IMR-90 (cell line): ENCODE measurements at regions not wholly inside any gene's neighbourhood (a gene's known extent, or its start where the extent isn't known, plus 50 kb on each side); places are given as distances from the start of the nearest gene placed in this dataset.

ENCODE experiments used
- ATAC-seq: fragments of 200-7000 bp; cut with Tn5 transposase; 2 replicates; pipeline ENCODE4 v1.9.1; 2020; ENCODE audit warnings: low read depth, mild to moderate bottlenecking, moderate library complexity
- BruUV-seq: library from RNA; stranded (reverse); fragments of 400-500 nt; replicated peaks from 2 replicates; lab custom pipeline; 2021; lab: Mats Ljungman, UMichigan
- CTCF ChIA-PET: fragments of 300-600 bp; formaldehyde crosslinking; extraction: SDS; loops from one replicate; lab custom pipeline; 2021; ENCODE audit warnings: antibody characterized with exemption; lab: Yijun Ruan, JAX
- POLR2A ChIA-PET: fragments of 300-600 bp; sonication (Branson Sonifier 250); formaldehyde crosslinking; loops from one replicate; lab custom pipeline; 2022; ENCODE audit warnings: antibody characterized with exemption; ENCODE audit not compliant: unreplicated experiment; lab: Charles Lee
- DNase-seq: peaks from one replicate; pipeline ENCODE4 v3.0.0; 2013
- H2AFZ ChIP-seq: replicated peaks from 2 replicates; pipeline ENCODE3; 2013; ENCODE audit warnings: low read length, mild to moderate bottlenecking; ENCODE audit not compliant: poor library complexity
- H2AK5ac ChIP-seq: 2 replicates; pipeline ENCODE4 v1.6.1; 2013; ENCODE audit warnings: low read depth, low read length, inconsistent platforms
- H2AK9ac ChIP-seq: replicated peaks from 2 replicates; pipeline ENCODE3; 2013; ENCODE audit warnings: mild to moderate bottlenecking, low read depth, low read length, moderate library complexity; ENCODE audit not compliant: poor library complexity
- H2BK120ac ChIP-seq: 2 replicates; pipeline ENCODE4 v1.6.1; 2013; ENCODE audit warnings: low read depth, low read length, inconsistent platforms
- H2BK15ac ChIP-seq: 3 replicates; pipeline ENCODE4 v1.6.1; 2013; ENCODE audit warnings: low read depth, low read length, inconsistent platforms
- H2BK20ac ChIP-seq: 2 replicates; pipeline ENCODE4 v1.6.1; 2013; ENCODE audit warnings: low read depth, mild to moderate bottlenecking, inconsistent platforms, low read length, moderate library complexity
- H2BK5ac ChIP-seq: 2 replicates; pipeline ENCODE4 v1.6.1; 2013; ENCODE audit warnings: mild to moderate bottlenecking, low read depth, low read length, inconsistent platforms; ENCODE audit not compliant: poor library complexity, severe bottlenecking
- H3K14ac ChIP-seq: replicated peaks from 2 replicates; pipeline ENCODE4 v1.6.1; 2013; ENCODE audit warnings: low read depth, low read length, inconsistent platforms
- H3K18ac ChIP-seq: 2 replicates; pipeline ENCODE4 v1.6.1; 2013; ENCODE audit warnings: low read depth, low read length, control low read depth
- H3K23ac ChIP-seq: 2 replicates; pipeline ENCODE4 v1.6.1; 2013; ENCODE audit warnings: low read depth, low read length, inconsistent platforms
- H3K27ac ChIP-seq: 2 replicates; pipeline ENCODE4 v1.5.1; 2013; ENCODE audit warnings: mild to moderate bottlenecking, control low read depth, low read length; ENCODE audit not compliant: insufficient read depth
- H3K27me3 ChIP-seq: 2 replicates; pipeline ENCODE4 v1.6.1; 2013; ENCODE audit warnings: low read length; ENCODE audit not compliant: control insufficient read depth, insufficient read depth
- H3K36me3 ChIP-seq: 2 replicates; pipeline ENCODE4 v1.6.1; 2013; ENCODE audit warnings: low read length, mixed read lengths; ENCODE audit not compliant: control insufficient read depth, insufficient read depth
- H3K4ac ChIP-seq: 2 replicates; pipeline ENCODE4 v1.6.1; 2013; ENCODE audit warnings: low read depth, low read length, inconsistent platforms
- H3K4me1 ChIP-seq: 2 replicates; pipeline ENCODE4 v1.6.1; 2013; ENCODE audit warnings: low read length, mixed read lengths; ENCODE audit not compliant: control insufficient read depth, insufficient read depth
- H3K4me2 ChIP-seq: 2 replicates; pipeline ENCODE4 v1.6.1; 2013; ENCODE audit warnings: low read depth, mild to moderate bottlenecking, control low read depth, low read length, moderate library complexity
- H3K4me3 ChIP-seq: 2 replicates; pipeline ENCODE4 v1.5.1; 2013; ENCODE audit warnings: low read depth, mild to moderate bottlenecking, control low read depth, low read length, moderate library complexity; ENCODE audit not compliant: insufficient read depth
- H3K56ac ChIP-seq: 2 replicates; pipeline ENCODE4 v1.6.1; 2013; ENCODE audit warnings: low read length, inconsistent platforms; ENCODE audit not compliant: insufficient read depth; ENCODE audit errors: extremely low read depth
- H3K79me1 ChIP-seq, 2 experiments: 2 replicates each; pipeline ENCODE4 v1.6.1; 2013; ENCODE audit warnings: low read length in 2 of 2, inconsistent platforms in 1 of 2, low read depth in 1 of 2
- H3K9ac ChIP-seq: 2 replicates; pipeline ENCODE4 v1.6.1; 2013; ENCODE audit warnings: low read depth, low read length, control low read depth
- H3K9me1 ChIP-seq: 2 replicates; pipeline ENCODE4 v1.6.1; 2013; ENCODE audit warnings: low read length, inconsistent platforms; ENCODE audit not compliant: insufficient read depth
- H3K9me3 ChIP-seq: 2 replicates; pipeline ENCODE4 v1.6.1; 2013; ENCODE audit warnings: low read length; ENCODE audit not compliant: control insufficient read depth, insufficient read depth
- H4K20me1 ChIP-seq: 2 replicates; pipeline ENCODE4 v1.6.1; 2013; ENCODE audit warnings: low read length, inconsistent platforms; ENCODE audit not compliant: insufficient read depth
- H4K5ac ChIP-seq: 2 replicates; pipeline ENCODE4 v1.6.1; 2013; ENCODE audit warnings: mild to moderate bottlenecking, low read depth, low read length, control low read depth
- H4K8ac ChIP-seq, 2 experiments: 2 replicates each; pipeline ENCODE4 v1.6.1; 2013; ENCODE audit warnings: low read depth in 2 of 2, low read length in 2 of 2, control low read depth in 1 of 2, inconsistent platforms in 1 of 2
- H4K91ac ChIP-seq: 2 replicates; pipeline ENCODE4 v1.6.1; 2013; ENCODE audit warnings: low read depth, low read length, inconsistent platforms; ENCODE audit not compliant: insufficient read depth
- CEBPB ChIP-seq: IDR thresholded peaks from 2 replicates; pipeline ENCODE4 v1.6.1; 2012; ENCODE audit warnings: low read depth, low read length, improper control_type of control experiment
- CHD1 ChIP-seq: IDR thresholded peaks from 2 replicates; pipeline ENCODE4 v1.6.1; 2012; ENCODE audit warnings: low read depth, low read length, improper control_type of control experiment
- FOS ChIP-seq: fragments of 150-350 bp; IDR thresholded peaks from 2 replicates; pipeline ENCODE4 v1.6.1; 2016; ENCODE audit warnings: low read depth, low read length
- MAFK ChIP-seq: IDR thresholded peaks from 2 replicates; pipeline ENCODE4 v1.6.1; 2012; ENCODE audit warnings: low read depth, low read length, improper control_type of control experiment
- MAZ ChIP-seq: IDR thresholded peaks from 2 replicates; pipeline ENCODE4 v1.6.1; 2012; ENCODE audit warnings: low read depth, mild to moderate bottlenecking, low read length, improper control_type of control experiment, moderate library complexity, borderline replicate concordance
- NFE2L2 ChIP-seq: fragments of 150-350 bp; IDR thresholded peaks from 2 replicates; pipeline ENCODE4 v1.6.1; 2016; ENCODE audit warnings: low read depth, mild to moderate bottlenecking, low read length
- RFX5 ChIP-seq: IDR thresholded peaks from 2 replicates; pipeline ENCODE4 v1.8.0; 2012; ENCODE audit warnings: low read depth, mild to moderate bottlenecking, low read length, moderate library complexity
- SMC3 ChIP-seq: fragments of 150-350 bp; IDR thresholded peaks from 2 replicates; pipeline ENCODE4 v1.6.1; 2016; ENCODE audit warnings: low read depth, mild to moderate bottlenecking, antibody characterized with exemption, low read length, moderate library complexity
- WGBS, 2 experiments: methylation state at CpG; one replicate each; pipeline versions ENCODE4 v1.1.5 to v1.1.7; 2013; ENCODE audit warnings: missing lambda C conversion rate in 2 of 2; ENCODE audit not compliant: insufficient read length in 1 of 2; ENCODE audit errors: extremely low coverage in 2 of 2; 5-methylcytosine and 5-hydroxymethylcytosine counted together
- dilution Hi-C: fragments of 300-500 bp; cut with HindIII; formaldehyde crosslinking; loops from one replicate; pipeline ENCODE4 v1.14.3; 2018; ENCODE audit warnings: low sequenced_read_pairs; ENCODE audit not compliant: unreplicated experiment
- in situ Hi-C: fragments of 300-500 bp; cut with MboI; formaldehyde crosslinking; loops from 3 replicates; pipeline ENCODE4 v1.14.3; 2019; ENCODE audit warnings: low sequenced_read_pairs, inconsistent platforms, mixed read lengths
- intact Hi-C: fragments of 100-400 bp; cut with micrococcal nuclease; formaldehyde crosslinking; loops from 2 replicates; pipeline ENCODE4 v1.10.0; 2022
- TF ChIP-seq, protein P1 (sequence below): conservative IDR thresholded peaks from 2 replicates; pipeline ENCODE4 v1.5.1; 2012; ENCODE audit warnings: mild to moderate bottlenecking, low read depth, low read length, improper control_type of control experiment
- TF ChIP-seq, protein P2 (sequence below): fragments of 150-350 bp; IDR thresholded peaks from 2 replicates; pipeline ENCODE4 v1.6.1; 2017; ENCODE audit warnings: mild to moderate bottlenecking, antibody characterized with exemption, low read length, low read depth

DNA sequence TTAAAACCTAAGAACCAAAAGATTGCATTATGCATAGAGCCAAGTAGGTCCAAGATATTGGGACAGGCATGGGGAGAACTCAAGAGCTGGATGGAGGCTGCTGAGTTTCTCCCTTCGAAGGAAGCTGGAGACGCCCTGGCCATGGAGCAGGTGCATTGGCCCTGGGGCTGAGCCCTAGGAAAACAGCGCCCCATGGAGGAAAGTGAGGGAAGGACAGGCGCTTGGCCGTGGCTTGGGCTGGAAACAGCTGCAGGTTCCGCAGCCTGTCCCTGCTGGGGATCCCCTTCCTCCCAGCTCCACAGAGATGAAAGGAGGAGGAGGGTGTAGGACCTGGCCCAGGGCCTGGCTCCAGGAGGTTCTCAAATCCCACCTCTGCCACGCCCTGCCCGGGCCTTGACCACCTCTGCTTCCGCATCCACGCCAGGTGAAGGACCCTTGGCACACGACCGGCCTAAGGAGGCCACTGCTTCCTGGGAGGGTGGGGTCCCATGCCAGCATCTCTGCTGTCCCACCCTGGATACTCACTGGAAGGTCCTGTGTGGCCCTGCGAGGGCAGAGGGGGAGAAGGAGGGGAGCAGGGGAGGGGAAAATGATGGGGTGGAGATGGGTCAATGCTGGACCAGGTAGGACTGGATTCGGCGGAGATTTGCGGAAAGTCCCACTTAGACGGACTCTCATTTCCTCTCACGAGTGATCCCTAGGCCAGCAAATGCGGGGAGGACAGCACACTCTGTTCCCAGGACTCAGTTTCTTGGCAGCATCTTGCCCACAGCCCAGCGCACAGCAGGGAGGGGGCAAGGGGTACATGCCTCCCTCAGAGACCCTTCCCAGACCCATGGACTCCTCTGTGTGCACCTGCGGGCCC, 258.6 kb upstream of the TCERG1L start:
- no peak overlapping the region for H3K56ac ChIP-seq
- H3K18ac ChIP-seq = no peak overlapping the region
- H2BK5ac ChIP-seq = no peak overlapping the region
- DNase-seq (no peak), ATAC-seq (no peak)
- H3K36me3 ChIP-seq = no peaks in the 10 kb centered on the region
- ChIA-PET CTCF (no interaction called here), POLR2A (no interaction called here)
- H2BK20ac ChIP-seq = no peak overlapping the region
- no peak for TF ChIP-seq CHD1
- TF ChIP-seq CEBPB = no peak
- TF ChIP-seq RFX5 = no peak
- TF ChIP-seq MAFK = no peak
- no peak for TF ChIP-seq FOS
- TF ChIP-seq, protein P1, sequence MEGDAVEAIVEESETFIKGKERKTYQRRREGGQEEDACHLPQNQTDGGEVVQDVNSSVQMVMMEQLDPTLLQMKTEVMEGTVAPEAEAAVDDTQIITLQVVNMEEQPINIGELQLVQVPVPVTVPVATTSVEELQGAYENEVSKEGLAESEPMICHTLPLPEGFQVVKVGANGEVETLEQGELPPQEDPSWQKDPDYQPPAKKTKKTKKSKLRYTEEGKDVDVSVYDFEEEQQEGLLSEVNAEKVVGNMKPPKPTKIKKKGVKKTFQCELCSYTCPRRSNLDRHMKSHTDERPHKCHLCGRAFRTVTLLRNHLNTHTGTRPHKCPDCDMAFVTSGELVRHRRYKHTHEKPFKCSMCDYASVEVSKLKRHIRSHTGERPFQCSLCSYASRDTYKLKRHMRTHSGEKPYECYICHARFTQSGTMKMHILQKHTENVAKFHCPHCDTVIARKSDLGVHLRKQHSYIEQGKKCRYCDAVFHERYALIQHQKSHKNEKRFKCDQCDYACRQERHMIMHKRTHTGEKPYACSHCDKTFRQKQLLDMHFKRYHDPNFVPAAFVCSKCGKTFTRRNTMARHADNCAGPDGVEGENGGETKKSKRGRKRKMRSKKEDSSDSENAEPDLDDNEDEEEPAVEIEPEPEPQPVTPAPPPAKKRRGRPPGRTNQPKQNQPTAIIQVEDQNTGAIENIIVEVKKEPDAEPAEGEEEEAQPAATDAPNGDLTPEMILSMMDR = no peak
- no peak for TF ChIP-seq NFE2L2
- TF ChIP-seq, protein P2, sequence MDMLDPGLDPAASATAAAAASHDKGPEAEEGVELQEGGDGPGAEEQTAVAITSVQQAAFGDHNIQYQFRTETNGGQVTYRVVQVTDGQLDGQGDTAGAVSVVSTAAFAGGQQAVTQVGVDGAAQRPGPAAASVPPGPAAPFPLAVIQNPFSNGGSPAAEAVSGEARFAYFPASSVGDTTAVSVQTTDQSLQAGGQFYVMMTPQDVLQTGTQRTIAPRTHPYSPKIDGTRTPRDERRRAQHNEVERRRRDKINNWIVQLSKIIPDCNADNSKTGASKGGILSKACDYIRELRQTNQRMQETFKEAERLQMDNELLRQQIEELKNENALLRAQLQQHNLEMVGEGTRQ = no peak
- no peak for TF ChIP-seq SMC3
- TF ChIP-seq MAZ = no peak
- no peak overlapping the region for H3K14ac ChIP-seq
- H3K9me1 ChIP-seq = no peaks in the 10 kb centered on the region
- H3K9ac ChIP-seq = no peak overlapping the region
- H3K4me1 ChIP-seq = no peaks in the 10 kb centered on the region
- BruUV-seq = no TSS peak
- H4K20me1 ChIP-seq = no peaks in the 10 kb centered on the region
- no peak overlapping the region for H3K23ac ChIP-seq
- no peaks in the 10 kb centered on the region for H3K79me1 ChIP-seq
- WGBS, 2 experiments = 80% methylated on average over 5 of the region's 21 CpGs; no CpG with 5 or more reads in 1 of the 2 experiments
- in situ Hi-C loops = no loop called here
- no peak overlapping the region for H4K91ac ChIP-seq
- H4K5ac ChIP-seq = no peak overlapping the region
- H3K4ac ChIP-seq = no peak overlapping the region
- H2AFZ ChIP-seq = no peak overlapping the region
- H3K27ac ChIP-seq = no peak overlapping the region
- dilution Hi-C loops = no loop called here
- H3K9me3 ChIP-seq = peaks cover 59% of the 10 kb centered on the region
- no peak overlapping the region for H2AK5ac ChIP-seq
- H2AK9ac ChIP-seq = no peak overlapping the region
- H2BK15ac ChIP-seq = no peak overlapping the region
- no peak overlapping the region for H3K4me3 ChIP-seq
- H4K8ac ChIP-seq = no peak overlapping the region
- no peaks in the 10 kb centered on the region for H3K27me3 ChIP-seq
- H2BK120ac ChIP-seq = no peak overlapping the region
- no peak overlapping the region for H3K4me2 ChIP-seq
- intact Hi-C loops = no loop called here
